HG03045 (cell line): ENCODE measurements at regions not wholly inside any gene's neighbourhood (a gene's known extent, or its start where the extent isn't known, plus 50 kb on each side); places are given as distances from the start of the nearest gene placed in this dataset.
"Not testable (repeated sequence)": the region's sequence is repeated elsewhere in the genome, so short reads cannot be mapped to it uniquely, and the experiment has no call there.

ENCODE experiments used
- ATAC-seq: cut with Tn5 transposase; IDR thresholded peaks from one replicate; pipeline ENCODE4 v1.9.1; 2021; ENCODE audit warnings: mild to moderate bottlenecking, moderate library complexity; ENCODE audit not compliant: unreplicated experiment

DNA sequence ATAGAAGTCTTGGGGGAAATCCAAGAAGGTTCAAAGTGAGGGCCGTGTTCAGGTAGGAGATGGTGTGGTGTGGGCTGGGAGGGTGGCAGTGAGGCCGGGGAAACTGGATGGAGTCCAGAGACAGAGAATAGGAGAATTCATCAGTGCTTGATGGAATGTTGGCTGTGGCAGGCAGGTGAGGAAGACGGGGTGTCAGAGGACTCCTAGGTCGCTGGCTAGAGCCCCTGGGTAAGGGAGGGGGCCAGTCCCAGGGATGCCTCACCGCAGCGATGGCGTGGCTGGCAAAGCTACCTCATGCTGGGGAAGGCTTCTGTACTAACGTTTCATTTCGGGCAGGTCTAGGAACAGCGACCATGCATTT lies 373.0 kb downstream of the RPS24 start:
- ATAC-seq: no peak

DNA sequence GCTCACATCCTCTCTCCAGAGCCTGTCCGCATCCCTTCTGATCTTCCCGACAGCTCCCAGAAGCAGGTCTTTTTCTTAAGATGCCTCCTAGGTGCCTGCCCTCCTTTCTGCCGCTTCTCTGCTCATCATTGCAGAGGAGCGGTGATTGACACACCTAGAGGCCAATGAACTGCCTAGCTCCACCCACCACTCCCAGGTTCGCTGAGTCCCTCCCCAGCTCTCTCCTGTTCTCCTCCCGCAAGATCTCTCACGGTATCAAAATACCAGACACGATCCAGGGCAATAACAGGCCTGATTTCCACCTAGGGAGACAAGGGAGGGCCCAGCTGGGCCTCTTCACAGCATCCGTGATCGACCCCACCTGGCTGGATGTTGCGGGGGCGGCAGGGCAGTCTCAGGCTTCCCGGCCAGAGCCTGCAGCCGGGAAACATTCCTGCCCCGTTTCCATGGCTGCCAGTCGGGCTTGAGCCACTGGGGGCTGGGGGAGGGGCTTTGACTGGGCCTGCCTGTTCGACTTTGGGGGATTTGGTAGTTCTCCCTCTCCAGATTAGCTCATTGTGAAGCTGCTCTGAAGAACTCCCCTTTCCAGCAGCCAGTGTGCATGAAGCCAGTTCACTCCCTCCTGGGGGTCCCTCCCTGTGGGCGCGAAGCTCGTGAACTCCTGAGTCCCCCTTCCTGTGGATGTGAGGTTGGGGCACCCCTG lies 373.5 kb downstream of the RPS24 start:
- ATAC-seq: no peak

DNA sequence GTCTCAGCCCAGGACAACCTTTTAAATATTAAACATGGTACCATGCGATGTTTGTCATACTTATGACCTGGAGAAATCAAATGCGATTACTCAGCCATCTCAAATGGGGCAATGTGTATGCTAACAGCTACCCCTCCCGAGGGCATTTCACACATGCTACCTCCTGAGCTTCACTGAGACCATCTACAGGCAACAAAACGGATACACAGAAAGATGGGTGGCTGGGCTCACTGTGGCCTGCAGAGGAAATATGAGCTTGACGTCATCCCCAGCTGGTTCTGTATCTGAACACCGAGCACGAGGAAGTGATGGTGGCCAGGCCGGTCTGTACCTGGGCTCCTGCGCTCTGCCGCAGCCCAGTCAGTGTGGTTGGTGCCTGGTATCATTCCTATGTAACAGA lies 374.3 kb downstream of the RPS24 start:
- ATAC-seq: no peak

DNA sequence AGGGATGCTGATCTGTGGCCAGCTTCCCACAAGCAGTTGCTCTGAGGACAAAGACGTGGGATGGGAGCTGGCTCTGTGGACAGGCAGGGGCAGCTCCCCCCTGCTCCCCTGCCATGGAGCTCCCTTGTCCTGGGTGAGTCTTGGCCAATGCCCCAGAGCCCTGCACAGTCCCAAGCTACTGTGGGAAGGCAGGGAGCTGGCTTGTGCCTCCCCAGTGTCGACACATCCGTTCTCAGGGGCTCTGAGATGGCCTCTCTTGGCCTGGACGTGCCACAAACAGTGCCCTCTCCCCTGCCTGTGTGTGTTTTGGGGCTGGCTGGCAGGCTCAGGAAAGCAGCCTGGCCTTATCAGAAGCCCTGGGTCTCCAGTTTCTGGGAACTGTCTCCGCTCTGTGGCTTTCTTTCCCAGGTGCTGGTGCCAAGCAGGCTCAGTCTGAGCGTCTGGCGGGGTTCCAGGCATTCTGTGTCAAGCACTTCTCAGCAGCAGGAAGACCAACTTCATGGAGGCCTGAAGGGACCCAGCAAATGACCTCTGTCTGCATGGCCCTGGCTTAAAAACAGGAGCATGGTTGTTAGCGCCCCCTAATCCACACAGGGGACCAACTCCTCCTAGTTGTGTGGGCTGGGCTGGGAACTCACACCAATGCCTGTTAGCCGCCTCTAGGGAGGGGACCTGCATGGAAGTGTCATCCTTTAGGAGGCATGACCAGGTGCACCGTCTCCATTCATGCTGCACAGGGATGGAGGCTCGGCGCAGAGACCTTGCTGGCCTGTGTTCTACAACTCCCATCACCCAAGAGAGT lies 375.2 kb downstream of the RPS24 start:
- no peak for ATAC-seq

DNA sequence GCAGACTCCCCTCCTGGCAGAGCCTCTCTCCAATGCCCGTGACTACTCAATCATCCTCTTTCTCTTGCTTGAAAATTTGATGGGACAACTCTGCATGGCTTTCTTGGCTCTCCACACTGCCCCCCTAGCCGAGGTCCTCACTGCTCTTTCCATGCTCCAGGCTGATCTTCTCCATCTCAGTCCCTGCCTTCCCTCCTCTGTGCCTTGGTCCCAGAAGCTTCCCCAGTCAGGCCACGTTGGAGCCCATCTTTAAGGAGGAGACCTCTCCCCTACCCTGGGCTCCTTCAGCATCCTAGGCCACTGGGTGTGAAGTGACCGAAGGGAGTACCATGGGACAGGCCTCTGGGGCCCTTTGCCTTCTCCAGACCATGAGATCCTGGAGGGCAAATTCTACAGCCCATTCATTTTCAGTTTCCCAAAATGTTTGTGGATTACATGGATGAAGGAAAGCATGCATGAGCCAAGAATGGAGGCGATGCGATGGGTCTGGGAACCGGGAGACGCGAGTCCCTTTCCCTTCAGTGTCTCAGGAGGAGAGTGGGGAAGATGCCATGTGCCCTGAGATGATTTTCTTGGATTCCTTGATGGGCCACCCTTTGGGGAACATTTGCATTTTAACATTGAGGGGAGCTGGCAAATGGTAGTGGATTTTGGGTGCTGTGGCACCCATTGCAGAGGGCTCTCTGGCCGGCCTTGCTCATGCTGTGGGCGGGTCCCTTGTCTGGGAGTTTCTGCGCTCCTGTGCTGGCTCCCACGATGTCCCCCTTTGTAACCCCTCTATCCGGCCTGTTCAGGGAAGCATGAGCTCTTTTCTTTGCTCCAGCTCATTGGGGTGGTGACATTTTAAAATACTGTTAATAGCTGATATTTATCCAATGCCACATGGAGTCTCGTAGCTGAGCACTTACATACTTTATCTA lies 376.6 kb downstream of the RPS24 start:
- ATAC-seq: no peak

DNA sequence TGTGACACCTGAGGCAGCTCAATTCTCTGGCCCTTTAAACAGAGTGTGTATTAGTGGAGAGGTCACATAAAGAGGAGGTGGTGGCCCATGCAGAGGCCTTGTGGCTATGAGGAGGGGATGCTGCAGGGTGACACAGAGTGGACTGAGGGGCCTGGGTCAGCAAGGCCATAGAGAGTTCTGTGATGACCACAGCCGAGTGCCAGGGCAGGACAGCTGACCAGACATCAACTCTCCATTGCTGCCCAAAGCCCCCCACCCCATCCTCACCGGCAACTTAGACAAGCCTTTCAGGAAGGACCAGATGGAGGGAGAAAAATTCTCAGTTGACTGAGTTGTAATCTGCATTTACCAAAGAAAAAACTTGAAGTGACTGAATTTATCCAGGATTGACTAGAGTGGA lies 378.1 kb downstream of the RPS24 start:
- ATAC-seq: no peak

DNA sequence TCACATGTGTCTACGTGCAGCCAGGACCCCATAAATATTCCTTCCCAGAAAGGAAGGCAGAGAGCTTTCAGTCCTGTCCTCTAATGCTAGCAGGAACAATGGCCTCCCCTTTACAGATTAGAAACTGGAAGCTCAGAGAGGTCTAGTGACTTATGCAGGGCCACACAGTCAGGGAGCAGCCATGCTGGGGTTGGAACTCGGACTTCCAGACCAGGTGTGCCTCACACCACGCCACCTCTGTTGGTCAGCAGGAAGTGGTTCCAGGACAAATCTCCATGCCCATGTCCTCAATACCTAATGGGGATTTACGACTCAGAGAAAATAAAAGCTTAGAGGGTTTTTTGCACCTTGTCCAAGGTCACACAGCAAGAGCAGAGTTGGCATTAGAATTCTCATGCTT lies 378.9 kb downstream of the RPS24 start:
- ATAC-seq: no peak

DNA sequence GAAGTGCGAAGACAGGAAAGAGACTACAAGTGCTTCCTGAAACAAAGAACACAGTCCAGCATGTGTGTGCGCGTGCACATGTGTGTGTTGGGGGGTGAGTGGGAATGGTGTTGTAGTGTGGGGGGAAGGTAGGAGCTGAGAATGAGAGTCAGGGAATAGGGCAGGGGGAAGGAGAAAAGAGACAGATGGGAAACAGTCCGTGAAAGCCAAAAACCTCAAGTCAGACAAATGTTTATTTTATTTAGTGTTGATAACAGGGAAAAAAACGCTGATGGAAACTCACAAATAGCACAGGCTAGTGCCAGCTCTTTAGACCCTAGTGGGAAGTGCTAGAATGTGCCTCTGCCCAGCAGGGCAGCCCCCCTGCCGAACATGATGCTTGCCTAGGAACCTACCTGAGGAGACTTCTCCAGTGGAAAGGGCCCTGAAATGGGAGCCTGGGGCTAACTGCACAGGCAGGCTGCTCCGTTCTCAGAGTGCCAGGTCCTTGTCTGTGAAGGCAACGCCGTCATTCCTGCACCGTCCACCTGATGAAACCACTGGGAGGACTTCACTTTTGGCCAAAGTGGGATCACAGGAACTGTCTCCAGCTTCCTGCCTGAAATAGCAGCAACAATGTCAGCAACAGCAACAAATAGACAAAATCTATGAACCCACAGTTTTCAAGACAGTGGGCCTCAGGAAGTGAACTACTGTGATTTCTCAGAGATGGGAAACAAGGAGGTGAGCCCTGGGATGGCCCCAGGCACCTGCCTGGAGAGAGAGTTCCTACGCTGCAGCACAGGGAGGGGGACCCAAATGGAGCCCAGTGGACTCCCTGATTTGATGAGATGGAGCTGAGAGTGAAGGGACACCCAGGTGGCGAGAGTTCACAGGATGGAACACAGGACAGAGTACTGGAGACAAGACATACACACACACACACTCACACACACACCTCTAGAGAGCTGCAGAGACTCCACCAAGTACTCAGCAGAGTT lies 379.7 kb downstream of the RPS24 start:
- ATAC-seq: no peak

DNA sequence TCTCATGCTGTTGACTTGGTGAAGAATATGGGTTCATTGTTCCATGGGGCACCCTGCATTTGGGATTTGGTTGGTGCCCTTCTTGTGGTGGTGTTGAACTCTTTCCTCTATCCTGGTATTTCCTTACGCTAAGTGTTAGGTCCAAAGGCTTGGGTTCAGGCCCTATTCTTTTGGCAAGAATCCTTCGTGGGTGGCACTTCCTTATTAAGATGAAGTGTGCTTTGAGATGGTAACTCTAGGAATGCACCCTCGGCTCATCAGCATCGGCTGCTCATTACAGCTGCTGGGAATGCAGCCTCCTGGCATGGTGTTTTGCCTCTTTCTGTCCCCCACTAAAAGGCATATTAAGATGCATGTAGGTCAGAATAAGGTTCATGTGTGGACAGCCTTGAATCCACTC lies 380.7 kb downstream of the RPS24 start:
- no peak for ATAC-seq

DNA sequence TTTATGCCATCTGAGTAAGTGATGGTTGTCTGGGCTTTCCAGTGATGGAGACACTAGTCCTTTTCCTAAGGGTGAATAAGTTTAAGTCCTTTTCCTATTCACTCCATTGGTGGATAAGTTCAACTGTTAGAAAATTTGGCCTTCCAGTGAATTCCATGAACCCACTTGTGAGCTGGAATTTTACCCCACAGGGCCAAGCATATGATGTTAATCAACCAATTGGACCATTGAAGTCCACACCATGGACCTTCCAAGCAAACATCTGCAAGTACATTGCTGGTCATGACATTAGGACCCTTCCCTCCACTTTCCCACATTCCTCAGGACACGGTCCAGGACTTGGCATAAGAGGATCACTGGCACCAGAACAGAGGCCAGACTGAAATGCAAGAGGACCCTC lies 381.4 kb downstream of the RPS24 start:
- ATAC-seq: no peak

DNA sequence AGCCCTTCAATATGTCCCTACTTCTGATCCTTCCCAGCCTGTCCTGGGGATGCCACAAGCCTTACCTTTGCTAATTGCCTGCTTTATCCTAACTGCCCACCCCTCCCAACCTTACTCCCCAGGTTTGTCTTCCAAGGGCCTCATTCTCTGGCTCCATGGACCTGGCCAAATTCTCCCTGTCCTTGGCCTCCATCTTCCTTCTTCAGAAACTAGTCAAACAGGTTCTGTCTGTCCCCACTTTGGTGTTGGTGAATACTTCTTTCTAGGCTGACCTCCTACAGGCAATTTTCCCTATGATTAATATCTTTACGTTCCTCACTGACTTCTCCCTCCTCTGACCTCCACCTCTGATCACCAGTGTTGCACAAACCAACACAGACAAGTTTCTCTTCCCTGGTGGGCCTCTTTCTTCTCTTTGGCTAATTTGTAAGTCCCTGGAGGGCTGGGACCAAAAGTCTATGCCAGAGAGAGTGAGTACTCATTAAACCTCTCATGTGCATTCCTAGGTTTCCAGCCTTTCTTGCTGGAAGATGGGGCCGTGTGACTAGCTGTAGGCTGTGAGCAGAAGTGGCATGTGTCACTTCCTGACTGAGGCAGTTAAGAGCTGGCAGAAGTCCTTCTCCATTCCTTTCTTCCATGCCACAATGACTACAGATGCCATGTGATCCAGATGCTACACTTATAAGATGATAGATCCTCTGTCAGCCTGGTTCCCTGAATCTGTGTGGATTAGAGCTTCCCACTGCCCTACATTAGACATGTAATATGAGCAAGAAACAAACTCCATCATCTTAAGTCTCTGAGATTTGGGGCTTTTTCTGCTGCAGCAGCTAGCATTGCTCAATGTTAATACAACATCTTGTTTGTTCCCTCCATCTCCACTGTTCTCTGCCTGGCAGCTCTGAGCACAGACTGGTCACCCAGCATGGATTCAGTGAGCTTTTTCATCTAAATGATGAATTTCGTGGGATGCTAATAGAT lies 382.7 kb downstream of the RPS24 start:
- no peak for ATAC-seq

DNA sequence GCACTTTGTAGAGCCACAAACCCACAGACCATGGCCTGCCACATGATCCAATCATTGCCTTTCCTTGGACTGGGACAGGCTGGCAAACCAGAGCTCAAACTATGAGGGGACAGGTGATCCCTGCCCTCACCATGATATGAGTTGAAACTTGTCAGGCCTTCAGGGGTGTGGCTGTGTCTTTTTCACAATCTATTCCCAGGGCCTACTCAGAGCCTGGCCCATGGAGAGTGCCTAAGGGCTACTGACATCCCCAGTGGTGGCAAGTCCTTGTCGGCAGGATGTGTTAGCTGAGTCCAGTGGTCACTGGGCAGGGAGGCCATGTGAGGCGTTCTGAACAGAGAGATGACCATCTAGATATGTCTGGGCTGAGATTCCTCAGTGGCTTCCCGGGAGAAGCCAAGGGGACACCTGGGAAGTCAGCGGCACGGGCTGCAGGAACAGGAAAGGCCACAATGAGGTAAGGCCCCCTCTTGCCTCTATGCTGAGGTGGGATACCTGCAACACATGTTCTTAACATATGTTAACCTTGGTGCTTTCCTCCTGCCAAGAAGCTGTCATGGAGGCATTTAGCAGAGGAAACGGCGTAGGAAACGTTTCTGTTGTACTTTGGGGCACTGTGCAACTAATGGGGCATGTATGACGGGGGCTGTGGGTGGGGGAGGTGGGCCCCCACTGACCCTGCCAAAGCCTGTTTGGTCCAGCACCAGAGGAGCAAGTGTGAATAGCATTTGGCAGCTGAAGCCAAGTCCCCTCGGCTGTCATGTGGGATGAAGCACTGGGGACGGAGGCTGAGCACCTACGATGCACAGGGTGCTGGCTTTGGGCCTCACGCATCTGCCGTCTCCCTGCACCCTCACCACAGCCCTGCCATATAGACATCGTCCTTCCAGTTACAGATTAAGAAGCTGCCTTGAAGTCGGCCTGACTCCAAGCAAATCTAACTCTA lies 384.0 kb downstream of the RPS24 start:
- ATAC-seq: no peak

DNA sequence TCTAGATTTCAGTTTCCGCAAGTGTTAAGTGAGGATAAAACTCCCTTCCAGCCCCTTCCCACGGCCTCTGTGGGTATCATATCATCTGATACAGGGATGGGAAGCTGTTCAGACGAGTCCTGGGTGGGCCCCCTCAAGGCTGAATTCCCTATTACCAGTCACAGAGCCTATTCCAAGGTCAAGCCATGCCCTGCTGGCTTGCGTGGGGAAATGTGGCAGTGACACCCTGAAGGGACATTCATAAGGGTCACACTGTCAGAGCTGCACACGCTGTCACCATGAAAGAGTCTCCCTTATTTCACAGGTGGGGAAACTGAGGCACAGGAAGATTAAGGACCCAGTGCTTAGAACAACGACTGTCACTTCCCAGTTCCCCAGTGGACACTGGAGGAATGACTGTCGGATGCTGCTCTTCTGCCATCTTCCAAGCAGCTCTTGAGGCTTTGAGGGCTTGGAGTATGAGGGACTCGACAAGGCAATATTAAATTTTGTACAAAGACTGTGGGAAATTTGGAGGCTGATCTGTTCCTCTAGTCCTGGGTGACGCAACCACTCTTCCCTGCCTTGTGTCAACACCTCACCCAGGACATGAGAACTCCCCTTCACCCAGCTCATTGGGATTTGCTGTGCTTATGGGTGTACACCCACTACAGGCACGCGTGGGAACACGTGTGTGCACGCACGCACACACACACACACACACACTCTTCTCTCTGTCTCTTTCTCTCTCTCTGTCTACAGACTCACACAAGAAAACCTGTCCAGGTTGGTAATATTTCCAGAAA lies 386.0 kb downstream of the RPS24 start:
- ATAC-seq: no peak

DNA sequence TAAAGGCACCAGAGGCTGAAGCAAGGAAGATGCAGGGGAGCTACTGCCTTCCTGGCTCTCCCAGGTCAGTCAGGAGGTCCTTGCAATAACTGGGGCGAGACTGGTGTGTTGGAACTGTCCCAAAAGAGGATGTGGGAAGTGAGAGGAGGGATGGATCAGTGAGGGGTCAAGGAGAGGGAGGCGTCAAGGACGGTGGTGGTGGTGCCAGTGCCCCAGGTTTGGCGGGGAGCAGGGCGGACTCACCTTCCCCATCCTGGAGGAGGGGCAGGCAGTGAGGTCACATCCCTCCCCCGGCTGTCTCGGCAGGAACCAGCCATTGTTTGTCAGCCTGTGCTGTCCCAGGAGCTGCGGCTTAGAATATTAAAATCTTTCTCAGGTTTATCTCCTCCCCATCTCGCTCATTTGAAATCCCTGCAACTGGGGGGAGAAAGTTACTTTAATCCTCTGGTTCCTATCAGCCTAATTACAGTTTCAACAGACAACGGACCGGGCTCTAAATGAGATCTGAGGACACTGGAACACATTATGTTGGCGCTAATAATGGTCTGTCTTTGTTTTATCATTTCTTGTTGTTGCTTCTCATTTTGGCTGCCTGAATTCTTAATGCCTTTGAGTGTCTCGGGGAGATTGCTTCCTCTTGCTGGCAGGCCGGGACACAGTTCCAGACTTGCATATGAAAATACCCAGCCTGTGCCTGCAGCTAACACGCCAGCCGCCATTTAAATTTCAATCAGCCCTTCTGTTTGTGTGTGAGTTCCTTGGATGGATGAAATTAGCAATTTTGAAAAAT lies 387.5 kb downstream of the RPS24 start:
- no peak for ATAC-seq

DNA sequence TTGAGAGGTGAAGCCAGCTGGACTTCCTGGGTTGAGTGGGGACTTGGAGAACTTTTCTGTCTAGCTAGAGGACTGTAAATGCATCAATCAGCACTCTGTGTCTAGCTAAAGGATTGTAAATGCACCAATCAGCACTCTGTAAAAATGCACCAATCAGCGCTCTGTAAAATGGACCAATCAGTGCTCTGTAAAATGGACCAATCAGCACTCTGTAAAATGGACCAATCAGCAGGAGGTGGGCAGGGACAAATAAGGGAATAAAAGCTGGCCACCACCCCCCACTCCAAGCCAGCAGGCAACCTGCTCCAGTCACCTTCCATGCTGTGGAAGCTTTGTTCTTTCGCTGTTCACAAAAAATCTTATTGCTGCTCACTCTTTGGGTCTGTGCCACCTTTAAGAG lies 390.4 kb downstream of the RPS24 start:
- not testable (repeated sequence) for ATAC-seq

DNA sequence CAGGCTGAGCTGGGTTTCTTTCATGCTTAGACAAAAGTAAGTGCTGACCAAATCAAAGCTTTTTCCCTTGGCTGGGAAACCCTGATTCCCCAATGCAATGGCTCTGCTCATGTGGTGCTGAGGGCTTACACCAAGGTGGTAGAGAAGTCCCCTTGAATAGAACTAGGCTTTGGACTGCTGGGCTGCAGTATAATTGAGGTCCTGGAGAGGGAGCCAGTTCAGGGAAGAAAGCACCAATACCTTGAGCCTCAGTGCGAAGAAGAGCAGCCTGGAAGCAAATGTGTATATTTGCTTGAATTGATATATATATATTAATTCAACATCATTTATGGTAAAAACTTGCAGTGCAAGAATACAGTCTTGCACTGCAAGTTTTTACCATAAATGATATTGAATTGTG lies 391.1 kb downstream of the RPS24 start:
- no peak for ATAC-seq

DNA sequence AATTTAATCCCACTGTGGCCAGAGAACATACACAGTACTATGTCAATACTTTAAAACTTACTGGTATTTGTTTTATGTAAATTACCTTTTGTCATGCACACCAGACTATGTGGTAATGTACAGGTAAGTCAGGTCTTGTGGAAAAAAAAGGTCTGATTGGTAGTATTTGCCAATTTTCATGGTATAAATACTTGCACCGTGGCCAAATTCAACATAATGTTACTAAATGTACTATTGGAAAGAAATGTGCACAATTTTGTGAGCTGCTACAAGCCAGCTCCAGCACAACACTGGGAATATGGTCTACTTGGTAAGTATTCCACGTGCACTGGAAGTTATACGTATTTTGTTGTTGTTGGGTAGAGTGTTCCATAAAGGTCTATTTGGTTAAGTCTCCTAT lies 392.5 kb downstream of the RPS24 start:
- ATAC-seq: no peak
